Esophagus squamous epithelium (tissue), 4 donors: ENCODE measurements at regions not wholly inside any gene's neighbourhood (a gene's known extent, or its start where the extent isn't known, plus 50 kb on each side); places are given as distances from the start of the nearest gene placed in this dataset.

ENCODE experiments used
- CTCF ChIP-seq, 6 experiments: fragments of 450-650 bp in 4 of 6; fragments of 200-600 bp in 2 of 6; sonication (generic) in 2 of 6; IDR thresholded peaks; one replicate each; pipeline ENCODE4 v1.5.1; 2016 to 2019; ENCODE audit warnings: antibody characterized with exemption in 6 of 6, mild to moderate bottlenecking in 4 of 6, moderate library complexity in 4 of 6
- POLR2A ChIP-seq, 4 donors: fragments of 450-650 bp; IDR thresholded peaks; one replicate each; pipeline ENCODE4 v1.6.1; 2017; ENCODE audit warnings: antibody characterized with exemption in 4 of 4, mild to moderate bottlenecking in 4 of 4, moderate library complexity in 3 of 4

GRCh38 chr2:5598156-5598555 is 94.0 kb upstream of the SOX11 start:
- TF ChIP-seq POLR2A (IDR thresholded peaks at IDR 0.05), result no peak
- no peak for TF ChIP-seq CTCF (IDR thresholded peaks at IDR 0.05)
